Trophoblast cell (in vitro differentiated cells and primary cell): ENCODE measurements at regions not wholly inside any gene's neighbourhood (a gene's known extent, or its start where the extent isn't known, plus 50 kb on each side); places are given as distances from the start of the nearest gene placed in this dataset.

Experiments used
- DNase-seq, 2 donors: peaks; one replicate each; pipeline ENCODE4 v3.0.0-alpha.2; 2016
- H2AFZ ChIP-seq: 2 replicates; pipeline ENCODE4 v1.6.1; 2013; ENCODE audit warnings: low read length, moderate library complexity, mild to moderate bottlenecking; ENCODE audit not compliant: insufficient read depth, poor library complexity
- H2AK5ac ChIP-seq: 2 replicates; pipeline ENCODE4 v1.6.1; 2013; ENCODE audit warnings: mild to moderate bottlenecking, low read length
- H2BK120ac ChIP-seq: 2 replicates; pipeline ENCODE4 v1.6.1; 2013; ENCODE audit warnings: low read length, mild to moderate bottlenecking, moderate library complexity; ENCODE audit not compliant: insufficient read depth, poor library complexity
- H2BK12ac ChIP-seq: 2 replicates; pipeline ENCODE4 v1.6.1; 2013; ENCODE audit warnings: mild to moderate bottlenecking, low read length, moderate library complexity
- H2BK5ac ChIP-seq: 2 replicates; pipeline ENCODE4 v1.6.1; 2013; ENCODE audit warnings: low read length, low read depth, moderate library complexity, mild to moderate bottlenecking; ENCODE audit not compliant: poor library complexity
- H3K14ac ChIP-seq: 2 replicates; pipeline ENCODE4 v1.6.1; 2013; ENCODE audit warnings: mild to moderate bottlenecking, low read length
- H3K18ac ChIP-seq: 2 replicates; pipeline ENCODE4 v1.6.1; 2013; ENCODE audit warnings: mild to moderate bottlenecking, low read length
- H3K23ac ChIP-seq: 2 replicates; pipeline ENCODE4 v1.6.1; 2013; ENCODE audit warnings: low read length
- H3K27ac ChIP-seq: 2 replicates; pipeline ENCODE4 v1.5.1; 2013; ENCODE audit warnings: low read depth, mild to moderate bottlenecking, inconsistent platforms, low read length, moderate library complexity
- H3K27me3 ChIP-seq: 2 replicates; pipeline ENCODE4 v1.6.1; 2013; ENCODE audit warnings: inconsistent platforms, mild to moderate bottlenecking, low read length, moderate library complexity; ENCODE audit not compliant: insufficient read depth
- H3K36me3 ChIP-seq, 2 experiments: 1 replicate in 1 of 2; 2 replicates in 1 of 2; pipeline ENCODE4 v1.6.1; 2013; ENCODE audit warnings: low read length in 2 of 2, mild to moderate bottlenecking in 2 of 2, moderate library complexity in 1 of 2; ENCODE audit not compliant: insufficient read depth in 2 of 2, control insufficient read depth in 1 of 2
- H3K4ac ChIP-seq: 2 replicates; pipeline ENCODE4 v1.6.1; 2013; ENCODE audit warnings: low read depth, mild to moderate bottlenecking, low read length, moderate library complexity
- H3K4me1 ChIP-seq, 2 experiments: 1 replicate in 1 of 2; 2 replicates in 1 of 2; pipeline ENCODE4 v1.6.1; 2013; ENCODE audit warnings: low read length in 2 of 2, mild to moderate bottlenecking in 2 of 2, moderate library complexity in 1 of 2; ENCODE audit not compliant: insufficient read depth in 2 of 2, control insufficient read depth in 1 of 2
- H3K4me2 ChIP-seq: 2 replicates; pipeline ENCODE4 v1.6.1; 2013; ENCODE audit warnings: inconsistent platforms, mild to moderate bottlenecking, low read length, moderate library complexity
- H3K4me3 ChIP-seq: 2 replicates; pipeline ENCODE4 v1.5.1; 2013; ENCODE audit warnings: mild to moderate bottlenecking, low read depth, low read length, inconsistent platforms
- H3K79me1 ChIP-seq: one replicate; pipeline ENCODE4 v1.6.1; 2013; ENCODE audit warnings: low read length
- H3K79me2 ChIP-seq: 2 replicates; pipeline ENCODE4 v1.6.1; 2013; ENCODE audit warnings: low read length, mild to moderate bottlenecking; ENCODE audit not compliant: control insufficient read depth, insufficient read depth, poor library complexity
- H3K9ac ChIP-seq: 2 replicates; pipeline ENCODE4 v1.6.1; 2013; ENCODE audit warnings: mild to moderate bottlenecking, low read length
- H3K9me3 ChIP-seq: 2 replicates; pipeline ENCODE4 v1.6.1; 2013; ENCODE audit warnings: low read depth, mild to moderate bottlenecking, control low read depth, inconsistent platforms, low read length; ENCODE audit not compliant: insufficient read depth
- H4K12ac ChIP-seq: 2 replicates; pipeline ENCODE4 v1.6.1; 2013; ENCODE audit warnings: low read depth, mild to moderate bottlenecking, low read length, moderate library complexity
- H4K8ac ChIP-seq: 2 replicates; pipeline ENCODE4 v1.6.1; 2013; ENCODE audit warnings: low read depth, mild to moderate bottlenecking, low read length, moderate library complexity
- H4K91ac ChIP-seq: one replicate; pipeline ENCODE4 v1.6.1; 2013; ENCODE audit warnings: low read depth, mild to moderate bottlenecking, low read length, moderate library complexity
- WGBS: extraction: QIAGEN DNeasy Blood & Tissue Kit; methylation state at CpG from one replicate; pipeline ENCODE4 v1.1.7; 2013; ENCODE audit warnings: missing lambda C conversion rate; ENCODE audit not compliant: insufficient read length, insufficient coverage; ENCODE audit errors: extremely low coverage; 5-methylcytosine and 5-hydroxymethylcytosine counted together

GRCh38 chr1:62998845-62999649 is 215.1 kb downstream of the ATG4C start:
- Histone ChIP-seq H3K27me3 (no peaks in the 10 kb centered on the region), H4K91ac (no peak overlapping the region), H3K14ac (no peak overlapping the region), H2AFZ (no peak overlapping the region), H3K4me2 (no peak overlapping the region), H3K79me2 (no peaks in the 10 kb centered on the region), H3K9ac (no peak overlapping the region), H3K4ac (no peak overlapping the region), H2BK12ac (no peak overlapping the region), H3K36me3 (no peaks in the 10 kb centered on the region), H3K23ac (no peak overlapping the region), H3K18ac (no peak overlapping the region), H3K9me3 (no peaks in the 10 kb centered on the region), H3K79me1 (no peaks in the 10 kb centered on the region), H2BK5ac (no peak overlapping the region), H3K27ac (no peak overlapping the region), H3K4me1 (no peaks in the 10 kb centered on the region), H4K12ac (no peak overlapping the region), H2BK120ac (no peak overlapping the region), H3K4me3 (no peak overlapping the region), H4K8ac (no peak overlapping the region), H2AK5ac (no peak overlapping the region)
- WGBS: no CpG with 5 or more reads among the region's 10 CpGs
- DNase-seq: no peak

DNA sequence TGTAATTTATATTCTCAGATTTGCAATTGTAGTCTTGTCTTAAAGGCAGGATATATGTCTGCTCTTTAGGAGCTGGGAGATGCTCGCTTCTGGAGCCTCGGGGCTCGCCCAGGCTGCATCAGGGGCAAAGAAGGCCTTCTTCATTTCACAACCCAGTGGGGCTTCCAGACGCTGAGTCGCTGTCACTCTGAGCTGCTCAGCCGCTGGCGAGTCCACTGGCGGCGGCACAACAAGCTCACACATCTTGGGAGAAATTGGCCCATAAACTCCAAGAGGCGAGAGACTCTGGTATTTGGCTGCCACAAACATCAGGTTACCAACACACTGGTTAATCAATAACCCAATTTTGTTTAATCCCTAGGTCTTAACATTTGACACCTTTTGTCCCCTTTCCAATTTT is 216.6 kb downstream of the ATG4C start:
- no peak overlapping the region for H3K14ac ChIP-seq
- no peak overlapping the region for H2BK12ac ChIP-seq
- no peak for DNase-seq
- no peak overlapping the region for H4K91ac ChIP-seq
- H4K12ac ChIP-seq: no peak overlapping the region
- H3K9me3 ChIP-seq: no peaks in the 10 kb centered on the region
- no peak overlapping the region for H2AFZ ChIP-seq
- H3K27me3 ChIP-seq: no peaks in the 10 kb centered on the region
- H4K8ac ChIP-seq: no peak overlapping the region
- no peaks in the 10 kb centered on the region for H3K4me1 ChIP-seq
- no peaks in the 10 kb centered on the region for H3K79me1 ChIP-seq
- no peak overlapping the region for H3K9ac ChIP-seq
- no peak overlapping the region for H3K27ac ChIP-seq
- no peak overlapping the region for H2AK5ac ChIP-seq
- no peak overlapping the region for H2BK120ac ChIP-seq
- no peak overlapping the region for H3K4ac ChIP-seq
- WGBS: no CpG with 5 or more reads among the region's 10 CpGs
- no peak overlapping the region for H3K18ac ChIP-seq
- H2BK5ac ChIP-seq: no peak overlapping the region
- H3K4me2 ChIP-seq: no peak overlapping the region
- H3K4me3 ChIP-seq: no peak overlapping the region
- H3K36me3 ChIP-seq: no peaks in the 10 kb centered on the region
- H3K79me2 ChIP-seq: no peaks in the 10 kb centered on the region
- no peak overlapping the region for H3K23ac ChIP-seq

DNA sequence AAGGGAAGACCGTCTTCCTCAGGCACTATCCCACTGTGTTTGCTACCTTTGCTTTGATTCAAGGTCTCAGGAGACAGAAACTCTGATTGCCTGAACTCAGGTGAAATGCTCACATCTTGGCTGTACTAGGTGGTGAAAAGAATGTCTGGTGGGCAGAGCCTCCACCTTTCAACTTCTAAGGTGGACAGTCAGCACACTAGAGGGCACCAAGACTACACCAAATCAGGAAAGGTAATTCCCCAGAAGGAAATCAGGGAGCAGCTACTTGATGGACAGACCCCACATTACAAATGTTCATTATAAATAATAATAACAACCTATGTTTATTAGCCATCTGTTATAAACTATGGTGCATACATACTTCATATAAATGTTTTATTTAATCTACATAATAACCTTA is 220.9 kb downstream of the ATG4C start:
- H3K9me3 ChIP-seq: no peaks in the 10 kb centered on the region
- H3K36me3 ChIP-seq: no peaks in the 10 kb centered on the region
- H2AK5ac ChIP-seq: no peak overlapping the region
- H3K27me3 ChIP-seq: no peaks in the 10 kb centered on the region
- no peak overlapping the region for H4K8ac ChIP-seq
- H3K14ac ChIP-seq: no peak overlapping the region
- H3K23ac ChIP-seq: no peak overlapping the region
- H3K4me1 ChIP-seq: no peaks in the 10 kb centered on the region
- no peaks in the 10 kb centered on the region for H3K79me2 ChIP-seq
- no peak overlapping the region for H4K91ac ChIP-seq
- no peak overlapping the region for H3K27ac ChIP-seq
- no peak overlapping the region for H2BK120ac ChIP-seq
- DNase-seq: no peak
- H2BK12ac ChIP-seq: no peak overlapping the region
- no peak overlapping the region for H3K4me2 ChIP-seq
- H2BK5ac ChIP-seq: no peak overlapping the region
- no peak overlapping the region for H4K12ac ChIP-seq
- no CpG with 5 or more reads among the region's 1 CpG for WGBS
- H3K79me1 ChIP-seq: no peaks in the 10 kb centered on the region
- no peak overlapping the region for H3K18ac ChIP-seq
- H2AFZ ChIP-seq: no peak overlapping the region
- H3K4ac ChIP-seq: no peak overlapping the region
- H3K9ac ChIP-seq: no peak overlapping the region
- no peak overlapping the region for H3K4me3 ChIP-seq

- no peak overlapping the region for H4K12ac ChIP-seq
- no peak overlapping the region for H3K27ac ChIP-seq
- no peak overlapping the region for H3K18ac ChIP-seq
- H3K14ac ChIP-seq: no peak overlapping the region
- no peaks in the 10 kb centered on the region for H3K36me3 ChIP-seq
- H3K9me3 ChIP-seq: no peaks in the 10 kb centered on the region
- no peak overlapping the region for H2BK120ac ChIP-seq
- no peak overlapping the region for H3K4me3 ChIP-seq
- no peak overlapping the region for H2AK5ac ChIP-seq
- no peaks in the 10 kb centered on the region for H3K4me1 ChIP-seq
- H2BK12ac ChIP-seq: no peak overlapping the region
- H4K91ac ChIP-seq: no peak overlapping the region
- WGBS: no CpG with 5 or more reads among the region's 3 CpGs
- H3K4ac ChIP-seq: no peak overlapping the region
- H3K79me2 ChIP-seq: no peaks in the 10 kb centered on the region
- H2BK5ac ChIP-seq: no peak overlapping the region
- H3K4me2 ChIP-seq: no peak overlapping the region
- H4K8ac ChIP-seq: no peak overlapping the region
- no peak overlapping the region for H3K23ac ChIP-seq
- H3K79me1 ChIP-seq: no peaks in the 10 kb centered on the region
- H3K9ac ChIP-seq: no peak overlapping the region
- H2AFZ ChIP-seq: no peak overlapping the region
- H3K27me3 ChIP-seq: no peaks in the 10 kb centered on the region
- no peak for DNase-seq
Observed at GRCh38 chr1:63005812-63006211, 221.9 kb downstream of the ATG4C start.
